Fibroblast of skin of left biceps (primary cell): ENCODE measurements at regions not wholly inside any gene's neighbourhood (a gene's known extent, or its start where the extent isn't known, plus 50 kb on each side); places are given as distances from the start of the nearest gene placed in this dataset.
A peak's percentile ranks its signal among the peaks of the same experiment; 100 is the strongest.

Experiments used
- DNase-seq, 2 experiments: peaks; one replicate each; pipeline ENCODE4 v3.0.0-alpha.2; 2013; ENCODE audit warnings: low read depth in 2 of 2

DNA sequence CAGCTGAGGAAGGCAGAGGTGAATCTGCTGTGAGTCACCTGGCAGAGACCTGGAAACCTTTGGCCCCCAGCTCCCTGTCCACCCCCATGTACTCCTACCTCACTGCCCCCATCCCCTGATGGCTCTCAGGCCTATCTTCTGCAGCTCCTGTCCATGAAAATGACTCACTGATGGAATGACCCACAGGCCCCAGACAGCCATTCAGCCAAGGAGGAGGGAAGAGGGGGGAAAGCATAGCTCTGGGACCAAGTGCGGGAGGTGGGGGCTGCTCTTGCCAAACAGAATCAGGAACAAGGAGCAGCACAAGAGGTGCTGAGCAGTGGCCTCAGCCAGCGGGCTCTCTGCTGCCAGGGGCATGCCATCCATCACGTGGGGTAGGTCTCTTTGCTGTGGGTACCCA lies 111.4 kb upstream of the C1QTNF9B start:
- DNase-seq = no peak

DNA sequence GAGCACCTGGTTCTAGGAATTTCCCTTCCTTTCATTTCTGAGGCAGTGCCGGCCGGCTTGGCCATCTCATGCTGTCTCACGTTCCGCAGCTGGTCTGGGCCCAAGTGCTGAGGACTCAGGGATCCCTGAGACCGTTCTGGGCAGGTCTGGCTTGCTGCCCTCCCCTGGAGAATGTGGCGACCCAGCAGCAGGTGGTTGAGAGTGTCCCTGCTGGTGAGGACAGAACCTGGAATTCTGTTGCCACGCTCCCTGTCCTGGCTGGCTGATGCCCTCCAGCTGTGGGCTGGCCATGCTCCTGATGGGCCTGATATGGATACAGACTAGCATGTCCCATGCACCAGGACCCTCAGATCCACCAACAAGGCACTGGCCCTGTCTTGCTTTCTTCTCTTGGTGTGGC lies 114.0 kb upstream of the C1QTNF9B start:
- DNase-seq = no peak

DNA sequence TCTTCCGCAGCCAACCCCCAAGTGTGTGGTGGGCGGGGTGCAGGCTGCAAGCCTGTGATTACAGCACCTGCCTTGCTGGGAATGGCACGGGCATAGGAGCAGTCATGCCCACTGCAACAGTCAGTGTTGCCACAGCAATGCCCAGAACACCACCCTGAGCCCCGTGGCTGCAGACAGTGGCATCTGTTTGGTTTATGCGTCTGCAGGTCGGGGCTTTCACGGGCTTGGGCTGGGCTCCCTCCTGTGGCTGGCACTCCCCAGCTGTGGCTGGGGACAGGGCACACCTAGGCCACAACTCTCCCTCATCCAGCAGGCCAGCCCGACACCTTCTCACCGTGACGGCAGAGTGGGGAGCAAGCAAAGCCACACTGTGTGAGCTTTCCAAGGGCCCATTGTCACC lies 115.3 kb upstream of the C1QTNF9B start:
- DNase-seq = no peak

DNA sequence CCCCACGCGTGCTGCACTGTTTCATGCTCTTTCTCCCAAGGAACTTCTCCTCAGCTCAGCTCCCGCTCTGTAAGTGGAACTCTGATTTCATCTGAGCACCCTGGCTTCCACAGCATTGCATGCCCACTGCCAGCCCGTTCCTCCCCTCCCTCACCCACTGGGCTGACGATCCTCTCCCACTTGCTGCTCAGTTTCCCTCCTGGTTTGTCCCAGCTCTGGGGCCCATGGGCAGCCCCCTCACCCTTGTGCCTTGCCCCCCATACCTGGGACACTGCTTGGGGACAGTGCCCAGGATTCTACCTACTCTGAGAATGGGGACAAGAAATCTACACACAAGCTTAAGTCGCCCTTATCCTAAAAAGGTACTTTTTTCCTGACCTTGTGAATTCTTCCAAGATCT lies 115.9 kb upstream of the C1QTNF9B start:
- no peak for DNase-seq

DNA sequence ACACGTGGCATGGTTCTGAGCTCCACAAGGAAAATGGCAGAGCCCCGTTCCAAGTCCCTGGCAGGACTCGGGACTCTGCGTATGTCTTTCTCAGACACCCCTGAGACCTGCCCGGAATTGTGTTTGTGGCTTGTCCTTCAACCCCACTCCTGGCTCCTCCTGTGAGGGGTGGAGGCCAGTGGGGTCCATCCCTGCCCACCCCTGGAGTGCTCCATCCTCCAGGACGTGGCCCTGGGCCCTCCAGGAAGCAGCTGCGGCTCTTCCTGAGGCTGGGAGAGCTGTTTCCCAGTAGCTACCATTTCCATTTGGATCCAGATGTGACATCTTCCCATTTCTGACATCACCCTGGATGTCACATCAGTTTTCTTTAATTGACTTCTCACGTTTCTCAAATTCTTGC lies 118.7 kb upstream of the C1QTNF9B start:
- DNase-seq = no peak

DNA sequence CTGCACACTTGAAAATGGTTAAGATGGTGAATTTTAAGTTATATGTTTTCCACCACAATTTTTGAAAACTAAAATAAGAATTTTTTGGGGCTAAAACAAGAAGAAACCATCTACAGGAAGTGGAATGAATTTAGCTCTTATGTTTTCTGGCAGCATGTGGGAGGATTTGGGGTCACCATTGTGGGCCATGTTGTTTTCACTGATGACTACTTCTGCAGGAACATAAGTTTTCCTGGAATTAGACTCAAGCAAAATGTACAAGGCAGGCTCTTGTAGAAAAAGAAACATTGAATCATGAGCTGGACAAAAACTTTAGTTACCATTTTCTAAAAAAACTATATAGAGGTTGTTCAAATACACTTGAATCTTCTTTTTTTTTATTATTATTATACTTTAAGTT lies 125.3 kb upstream of the C1QTNF9B start:
- DNase-seq = no peak

DNA sequence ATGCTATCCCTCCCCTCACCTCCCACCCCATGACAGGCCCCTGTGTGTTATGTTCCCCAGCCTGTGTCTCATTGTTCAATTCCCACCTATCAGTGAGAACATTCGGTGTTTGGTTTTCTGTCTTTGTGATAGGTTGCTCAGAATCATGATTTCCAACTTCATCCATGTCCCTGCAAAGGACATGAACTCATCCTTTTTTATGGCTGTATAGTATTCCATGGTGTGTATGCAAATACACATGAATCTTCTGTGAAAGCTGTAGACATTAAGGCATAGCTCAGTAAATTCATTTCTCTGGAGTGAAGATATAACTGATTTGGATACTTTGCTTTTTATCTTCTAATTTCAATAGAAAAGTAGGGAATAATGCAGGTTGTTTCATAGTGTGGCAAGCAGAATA lies 125.8 kb upstream of the C1QTNF9B start:
- DNase-seq = no peak

DNA sequence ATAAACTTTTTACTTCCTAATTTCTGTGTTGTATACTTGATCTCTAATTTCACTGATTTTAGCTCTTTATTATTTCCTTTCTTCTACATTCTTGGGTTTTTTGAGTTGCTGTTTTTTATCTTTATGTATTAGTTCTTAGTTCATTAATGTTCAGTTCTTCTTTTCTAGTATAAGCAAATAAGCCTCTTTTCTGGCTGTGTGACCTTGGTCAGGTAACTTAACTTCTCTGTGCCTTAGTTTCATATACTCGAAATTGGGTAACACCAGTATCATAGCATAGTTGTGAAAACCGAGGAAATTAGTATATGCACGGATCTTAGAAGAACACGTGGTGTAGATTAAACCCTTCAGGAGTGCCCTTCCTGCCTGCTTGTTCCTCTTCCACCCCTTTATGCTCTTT lies 130.2 kb upstream of the C1QTNF9B start:
- no peak for DNase-seq

DNA sequence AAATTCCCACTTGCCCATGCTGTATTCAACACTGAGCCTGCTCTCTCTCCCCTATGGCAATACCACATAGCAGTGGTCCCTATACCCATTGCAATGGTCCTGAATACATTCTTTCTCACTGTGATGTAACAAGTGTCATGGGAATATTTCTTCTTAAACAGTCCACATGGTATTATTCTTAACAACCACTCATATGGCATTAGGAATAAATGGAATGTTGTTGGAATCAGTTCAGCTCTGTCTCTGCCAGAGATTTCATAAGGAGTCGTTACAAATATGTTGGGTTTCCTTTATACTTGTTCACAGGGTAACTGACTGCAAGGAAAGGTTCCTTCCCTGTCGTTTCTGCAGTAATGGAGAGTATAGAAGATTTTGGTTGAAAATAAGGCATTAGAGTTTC lies 128.3 kb upstream of the SPATA13 start:
- DNase-seq = peak; percentile 85 to 86

DNA sequence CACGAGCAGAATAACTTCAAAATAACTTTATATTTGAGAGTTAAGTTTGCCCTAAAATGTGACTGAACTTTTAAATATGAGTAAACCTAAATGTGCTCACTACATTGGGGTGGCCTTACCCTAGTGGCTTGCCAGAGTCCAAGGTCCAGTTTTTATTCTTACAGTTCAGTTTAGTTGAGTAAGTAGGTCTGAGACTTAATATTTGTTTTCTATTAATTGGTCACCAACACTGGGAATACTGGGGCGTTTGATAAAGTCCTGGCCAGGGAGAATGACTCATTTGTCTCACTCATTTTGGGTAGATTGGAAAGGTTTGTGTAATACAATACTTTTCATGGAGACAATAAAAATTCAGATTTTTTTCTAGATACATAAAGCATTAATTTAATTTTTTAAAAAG lies 127.8 kb upstream of the SPATA13 start:
- DNase-seq = no peak

DNA sequence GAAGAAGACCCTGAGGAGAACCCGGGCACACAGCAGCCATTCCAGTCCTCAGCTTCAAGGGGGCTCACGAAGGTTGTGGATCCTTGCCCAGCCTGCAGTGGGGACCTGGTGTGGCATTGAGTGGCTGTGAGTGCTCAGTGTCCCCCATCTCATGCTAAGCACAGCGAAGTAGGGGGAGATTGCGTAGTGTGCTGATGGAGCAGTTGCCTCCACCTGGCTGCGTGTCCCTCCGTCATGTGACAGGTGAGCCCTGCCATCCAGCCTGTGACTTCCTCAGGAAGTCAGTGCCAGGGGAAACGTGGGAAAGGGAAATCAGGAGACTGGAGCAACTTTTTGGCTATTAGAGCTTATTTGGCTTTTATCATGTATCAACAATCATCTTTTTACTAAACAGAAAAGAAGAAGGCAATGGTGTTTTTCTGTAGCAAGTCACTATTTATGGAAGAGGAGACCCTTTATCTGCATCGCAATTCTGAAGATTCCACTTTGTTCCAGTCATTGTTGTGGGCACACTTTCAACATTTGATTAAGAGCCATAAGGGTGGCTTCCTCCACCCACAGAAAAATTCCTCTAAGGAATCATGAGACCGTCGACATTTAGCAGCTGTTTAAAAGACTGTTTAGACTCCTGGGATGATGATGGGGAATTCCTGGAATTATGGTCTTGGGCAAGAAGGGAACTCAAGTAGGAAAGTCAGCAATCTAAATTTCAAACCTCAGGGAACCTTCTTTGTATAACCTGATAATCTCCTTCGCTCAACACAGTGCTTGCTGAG lies 126.8 kb upstream of the SPATA13 start:
- DNase-seq = peak; percentile 71 to 72

DNA sequence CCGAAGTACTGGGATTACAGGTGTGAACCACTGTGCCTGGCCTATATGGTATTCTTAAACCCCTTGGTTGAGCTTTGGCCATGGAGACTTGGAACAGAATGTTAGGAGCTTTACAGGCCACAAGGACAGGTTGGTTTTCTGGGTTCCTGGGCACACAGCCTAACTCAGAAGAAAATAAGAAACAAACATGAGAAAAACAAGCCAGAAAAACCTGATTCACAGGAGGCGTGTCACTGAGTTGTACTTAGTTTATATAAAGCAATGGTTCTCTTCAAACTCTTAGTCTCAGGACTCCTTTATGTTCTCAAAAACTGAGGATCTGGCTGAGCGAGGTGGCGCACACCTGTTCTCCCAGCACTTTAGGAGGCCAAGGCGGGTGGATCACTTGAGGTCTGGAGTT lies 125.1 kb upstream of the SPATA13 start:
- DNase-seq = no peak

DNA sequence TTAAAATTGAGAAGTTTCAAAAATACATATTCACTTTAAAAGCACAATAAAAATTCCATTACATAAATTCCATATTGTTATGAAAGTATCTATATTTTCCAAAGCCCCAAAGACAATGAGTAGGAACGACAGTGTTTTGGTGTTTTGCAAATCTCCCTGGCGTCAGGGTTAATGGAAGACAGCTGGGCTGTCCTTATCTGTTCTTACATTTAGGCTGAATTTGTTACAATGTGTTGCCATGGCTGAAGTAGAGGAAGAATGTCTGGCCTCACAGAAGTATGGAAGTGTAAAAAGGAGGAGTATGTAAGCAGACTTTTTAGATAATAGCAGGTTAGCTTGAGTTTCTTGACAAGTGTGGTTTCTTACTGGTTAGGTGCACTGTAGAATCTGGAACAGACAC lies 124.4 kb upstream of the SPATA13 start:
- no peak for DNase-seq

DNA sequence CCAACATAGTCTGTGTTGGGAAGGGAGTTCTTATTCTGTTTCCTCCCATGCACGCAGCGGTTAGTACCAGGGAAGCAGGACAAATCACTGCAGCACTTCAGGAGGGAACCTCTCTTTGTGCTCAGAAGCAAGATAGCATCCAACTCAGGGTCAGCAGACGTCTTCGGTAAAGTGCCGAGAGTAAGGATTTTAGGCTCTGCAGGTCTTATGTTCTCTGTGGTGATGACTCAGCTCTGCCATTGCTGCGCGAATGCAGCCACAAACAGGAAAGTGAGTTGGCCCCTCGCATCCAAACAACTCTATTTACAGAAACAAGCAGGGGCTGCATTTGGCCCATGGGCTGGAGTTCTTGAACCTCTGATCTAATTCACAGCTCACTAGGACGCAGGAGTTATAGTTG lies 122.1 kb upstream of the SPATA13 start:
- no peak for DNase-seq

DNA sequence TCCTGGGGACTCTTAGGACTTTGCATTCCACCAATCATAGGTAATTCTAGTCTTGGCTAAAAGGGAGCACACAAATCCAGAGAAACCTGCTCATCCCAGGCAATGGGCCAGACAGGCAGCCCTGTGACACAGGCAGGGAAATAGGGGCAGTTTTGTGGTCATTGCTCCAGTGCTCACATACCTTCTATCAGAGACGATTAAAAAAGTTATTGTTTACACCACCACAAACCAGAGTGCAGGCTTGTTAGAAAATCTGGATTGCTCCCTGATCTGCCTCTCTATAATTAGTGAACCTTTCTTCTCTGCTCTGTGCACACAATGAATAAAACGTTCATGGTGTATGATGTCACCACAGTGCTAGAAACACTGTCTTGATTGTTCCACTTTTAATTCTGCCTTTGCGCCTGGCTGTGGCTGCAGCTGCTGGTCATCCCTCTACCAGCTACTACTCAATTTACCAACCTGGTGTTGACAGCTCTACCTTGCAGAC lies 121.6 kb upstream of the SPATA13 start:
- DNase-seq = no peak

DNA sequence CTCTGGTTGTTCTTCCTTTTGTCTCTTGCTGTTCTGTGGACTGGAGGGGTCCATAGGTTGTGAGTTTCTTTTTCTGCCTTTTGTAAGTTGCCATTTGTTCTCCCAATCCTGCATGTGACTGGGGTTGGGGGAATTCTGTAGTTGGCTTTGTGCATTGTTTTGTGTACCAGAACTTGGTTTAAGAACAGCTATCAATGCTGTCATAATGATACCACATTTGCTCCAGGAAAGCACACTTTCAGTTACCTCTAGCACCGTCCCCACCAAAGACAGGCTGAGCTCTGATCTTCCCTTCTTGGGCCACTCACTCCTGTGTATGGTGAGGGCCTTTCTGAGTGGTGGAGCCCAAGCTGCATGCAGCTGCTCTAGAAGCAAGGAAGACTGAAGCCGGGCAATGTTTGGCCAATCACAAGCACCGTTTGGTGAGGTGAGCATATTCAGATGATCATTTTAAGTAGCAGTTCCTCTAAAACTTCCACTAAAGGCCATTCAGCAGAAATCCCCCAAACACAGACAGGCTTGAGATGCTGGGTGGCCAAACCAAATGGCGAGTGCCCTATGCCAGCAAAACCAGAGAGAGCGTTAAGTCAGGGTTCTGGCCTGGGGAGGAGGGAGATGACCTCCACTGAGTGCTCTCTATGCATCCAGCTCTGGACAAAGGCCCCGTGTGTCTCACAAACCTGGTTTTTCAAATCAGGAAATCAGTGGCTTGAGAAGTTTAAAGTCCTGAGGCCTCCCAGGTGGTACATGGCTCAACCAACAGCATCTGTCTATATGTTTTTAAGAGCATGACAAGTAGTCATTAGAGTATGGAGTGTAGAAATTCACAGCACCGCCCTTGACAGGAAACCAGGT lies 120.7 kb upstream of the SPATA13 start:
- no peak for DNase-seq

DNA sequence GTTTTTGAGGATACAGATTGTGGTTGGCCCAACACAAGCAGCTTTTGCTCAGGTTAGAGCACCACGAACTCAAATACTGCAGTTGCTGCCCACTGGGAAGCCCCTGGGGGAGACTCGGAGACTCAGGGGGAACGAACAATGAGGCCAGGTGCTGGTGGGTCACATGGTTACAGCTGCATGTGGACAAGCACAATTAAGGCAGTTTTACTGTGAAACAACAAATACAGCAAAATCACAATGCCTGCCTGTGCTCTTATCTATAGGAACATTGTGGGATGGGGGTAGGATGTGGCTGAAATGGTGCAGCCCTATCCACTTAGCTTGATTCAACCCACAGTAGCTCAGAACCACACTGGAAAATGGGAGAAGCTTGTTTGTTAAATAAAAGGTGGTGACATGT lies 119.7 kb upstream of the SPATA13 start:
- no peak for DNase-seq

DNA sequence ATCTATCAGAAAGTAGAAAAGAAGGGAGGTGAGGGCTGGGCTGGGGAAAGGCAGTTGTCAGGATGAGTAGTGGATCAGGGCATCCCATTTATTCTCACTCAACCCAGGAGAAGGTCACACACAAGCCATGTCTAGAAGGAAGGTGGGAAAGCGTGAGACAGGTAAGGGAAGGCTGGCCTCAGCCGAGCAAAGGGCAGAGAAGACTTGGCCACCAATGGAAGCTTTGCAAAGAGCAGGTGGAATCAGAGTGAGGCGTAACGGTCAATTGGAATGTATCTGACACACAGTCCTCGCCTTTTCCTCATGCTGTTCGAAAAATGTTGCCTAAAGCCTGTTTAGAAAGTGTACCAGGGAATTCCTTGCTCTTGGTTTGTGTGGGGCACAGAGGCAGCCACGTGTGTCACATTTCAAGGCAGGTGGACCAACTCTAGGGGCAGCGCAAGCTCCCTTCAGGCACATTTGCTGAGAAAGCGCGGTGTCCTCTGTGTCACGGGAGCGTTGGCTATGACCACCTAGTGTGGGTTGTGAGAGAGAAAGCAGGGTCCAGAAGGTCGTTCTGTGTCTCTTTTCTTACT lies 118.8 kb upstream of the SPATA13 start:
- no peak for DNase-seq

DNA sequence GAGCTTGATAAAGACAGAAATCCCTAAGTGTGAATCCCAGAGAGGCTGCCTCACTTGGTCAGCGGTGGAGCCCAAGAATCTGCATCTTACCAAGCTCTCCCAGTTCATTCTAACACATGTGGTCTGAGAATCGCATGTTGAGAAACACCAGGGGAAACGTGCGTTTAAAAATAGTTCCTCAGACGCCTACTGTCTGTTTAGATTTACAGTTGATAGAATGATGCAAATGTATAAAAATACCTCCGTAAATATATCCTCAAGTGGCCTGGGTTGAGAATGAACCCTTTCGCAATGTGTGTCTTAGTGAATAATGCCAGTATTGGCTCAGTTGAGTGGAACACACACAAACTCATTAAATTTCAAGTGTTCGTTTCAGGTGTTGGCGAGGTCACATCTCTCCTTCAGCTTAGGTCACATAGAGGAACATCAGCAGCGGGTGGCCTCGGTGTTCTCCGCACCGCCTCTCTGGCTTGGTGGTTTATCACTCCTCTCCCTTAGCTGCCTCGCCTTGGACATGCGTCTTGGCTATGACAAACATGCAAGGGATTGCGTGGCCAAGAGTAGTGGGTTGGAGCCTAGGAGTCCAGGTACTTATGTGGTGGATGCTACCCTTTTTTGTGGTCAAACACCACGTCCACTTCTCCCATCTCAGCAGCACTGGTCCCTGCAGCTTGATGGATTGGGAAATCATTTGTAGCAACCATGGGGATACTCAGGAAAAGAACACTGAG lies 117.6 kb upstream of the SPATA13 start:
- DNase-seq = no peak

DNA sequence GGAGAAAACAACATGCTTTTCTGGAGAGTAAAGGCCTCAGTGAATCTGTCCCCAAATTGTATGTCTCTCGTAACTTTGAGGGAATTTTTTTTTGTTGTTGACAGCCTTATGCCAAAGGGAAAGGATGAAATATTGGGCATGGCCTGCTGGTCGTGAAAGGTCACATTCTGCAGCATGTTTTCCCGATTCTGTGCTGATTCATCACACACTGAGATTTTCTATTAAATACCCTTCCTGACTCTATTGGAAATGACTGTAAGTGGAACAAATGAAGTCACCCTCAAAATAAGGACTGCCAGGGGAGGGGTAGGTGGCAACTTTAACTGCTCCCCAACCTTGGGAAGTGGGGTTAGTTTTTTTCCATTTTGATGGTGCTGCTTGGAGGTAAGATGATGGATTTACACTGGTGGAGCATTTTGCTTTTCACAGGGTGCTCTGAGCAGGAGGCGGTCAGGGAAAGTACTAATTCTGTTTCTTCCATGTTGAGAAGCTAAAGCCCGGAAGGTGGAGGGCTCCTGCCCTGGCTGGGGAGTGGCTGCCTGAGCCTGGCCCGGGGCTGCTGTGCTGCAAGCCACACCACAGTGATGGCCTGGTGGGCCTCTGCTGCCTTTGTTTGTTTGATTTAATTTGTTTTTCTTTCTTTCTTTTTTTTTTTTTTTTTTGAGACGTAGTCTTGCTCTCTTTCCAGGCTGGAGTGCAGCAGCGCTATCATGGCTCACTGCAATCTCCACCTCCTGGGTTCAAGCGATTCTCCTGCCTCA lies 116.8 kb upstream of the SPATA13 start:
- DNase-seq = no peak

DNA sequence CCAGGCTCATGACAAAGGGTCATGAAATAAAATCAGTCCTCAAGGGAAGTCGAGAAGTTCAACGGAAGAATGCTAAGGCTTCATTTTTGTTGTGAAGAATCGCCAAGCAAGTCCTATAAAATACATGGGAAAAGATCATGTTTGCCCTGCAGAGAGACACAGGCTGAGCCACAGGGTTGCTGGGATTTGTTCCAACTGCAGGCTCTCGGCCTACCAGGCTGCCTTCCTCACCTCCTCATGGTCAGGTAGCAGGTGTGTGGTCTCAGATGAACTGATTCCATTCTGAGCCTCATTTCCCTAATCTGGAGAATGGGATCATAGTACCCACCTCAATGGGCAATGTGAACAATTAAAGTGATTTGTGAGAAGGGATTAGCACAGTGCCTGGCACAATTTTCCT lies 114.9 kb upstream of the SPATA13 start:
- DNase-seq = no peak
